Right renal pelvis (tissue), 4 donors: ENCODE measurements at regions not wholly inside any gene's neighbourhood (a gene's known extent, or its start where the extent isn't known, plus 50 kb on each side); places are given as distances from the start of the nearest gene placed in this dataset.
"Not testable (repeated sequence)": the region's sequence is repeated elsewhere in the genome, so short reads cannot be mapped to it uniquely, and the experiment has no call there.

Source experiments
- DNase-seq, 4 donors: peaks; one replicate each; pipeline ENCODE4 v3.0.0-alpha.2; 2013; ENCODE audit warnings: low read depth in 4 of 4, low spot score in 3 of 4, missing footprints in 1 of 4

GRCh38 chr2:6082625-6083018 lies 390.4 kb downstream of the SOX11 start:
- no peak for DNase-seq

- no peak for DNase-seq
These were observed 391.0 kb downstream of the SOX11 start for GRCh38 chr2:6083136-6083535.

DNA sequence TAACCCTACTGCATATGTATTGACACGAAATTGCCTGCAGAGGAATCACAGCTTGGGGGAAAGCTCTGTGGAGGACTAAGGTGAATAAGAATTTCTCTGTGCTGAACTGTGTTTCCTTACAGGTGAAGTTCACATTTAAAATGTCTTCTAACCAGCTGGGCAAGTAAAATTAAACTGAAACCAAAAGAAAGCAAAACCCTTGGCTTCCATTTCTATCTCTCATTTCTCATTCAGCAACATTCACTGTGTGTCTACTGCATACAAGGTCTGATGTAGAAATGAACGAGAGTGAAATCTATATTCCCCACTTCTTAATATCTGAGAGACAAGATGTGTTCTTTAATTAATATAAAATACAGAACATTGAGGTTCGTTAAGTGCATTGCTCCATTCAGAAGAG lies 397.3 kb downstream of the SOX11 start:
- no peak for DNase-seq

GRCh38 chr2:6103372-6103771 lies 411.2 kb downstream of the SOX11 start:
- no peak for DNase-seq

GRCh38 chr2:6103949-6104348 lies 411.8 kb downstream of the SOX11 start:
- no peak for DNase-seq

- no peak for DNase-seq
These were observed 415.1 kb downstream of the SOX11 start for GRCh38 chr2:6107290-6107689.

DNA sequence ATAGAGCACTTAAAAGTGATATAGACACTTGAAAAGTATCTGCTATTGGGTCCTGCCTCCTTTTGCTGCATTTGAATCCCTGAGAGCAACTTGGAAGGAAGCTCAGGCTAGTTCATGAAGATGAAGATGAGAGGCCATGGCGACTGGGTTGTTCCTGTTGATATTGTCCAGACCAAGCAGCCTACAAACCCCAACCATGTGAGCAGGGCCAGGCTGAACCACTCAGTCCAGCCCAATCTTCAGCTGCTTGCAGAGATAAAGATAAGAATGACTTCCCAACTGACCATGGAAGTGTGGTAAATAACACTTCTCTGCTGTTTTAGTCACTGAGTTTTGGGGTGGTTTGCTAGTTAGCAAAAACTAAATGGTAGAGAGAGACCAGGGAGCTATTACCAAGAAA lies 417.6 kb downstream of the SOX11 start:
- DNase-seq, result no peak

DNA sequence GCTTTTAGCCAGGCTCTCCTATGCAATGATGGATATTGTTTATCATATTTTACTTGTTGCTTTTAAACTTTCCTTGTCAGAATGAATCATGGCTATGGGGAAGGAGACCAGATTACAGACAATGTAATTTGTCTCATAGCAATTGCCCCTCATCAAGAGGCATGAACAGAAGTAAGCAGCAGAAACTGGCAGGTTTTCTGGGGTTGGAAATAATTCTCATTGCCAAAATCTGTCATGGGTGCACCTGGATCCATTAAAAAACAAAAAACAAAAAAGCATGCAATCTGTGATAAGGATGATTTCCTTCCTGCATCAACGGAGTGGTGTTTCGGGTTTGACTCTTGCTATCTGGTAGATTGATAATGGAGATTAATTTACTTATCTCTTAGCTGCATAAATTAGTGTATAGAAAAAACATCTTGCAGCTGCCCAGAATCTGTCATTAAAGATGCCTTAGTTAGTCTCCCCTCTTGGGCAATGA lies 419.6 kb downstream of the SOX11 start:
- DNase-seq, result no peak

DNA sequence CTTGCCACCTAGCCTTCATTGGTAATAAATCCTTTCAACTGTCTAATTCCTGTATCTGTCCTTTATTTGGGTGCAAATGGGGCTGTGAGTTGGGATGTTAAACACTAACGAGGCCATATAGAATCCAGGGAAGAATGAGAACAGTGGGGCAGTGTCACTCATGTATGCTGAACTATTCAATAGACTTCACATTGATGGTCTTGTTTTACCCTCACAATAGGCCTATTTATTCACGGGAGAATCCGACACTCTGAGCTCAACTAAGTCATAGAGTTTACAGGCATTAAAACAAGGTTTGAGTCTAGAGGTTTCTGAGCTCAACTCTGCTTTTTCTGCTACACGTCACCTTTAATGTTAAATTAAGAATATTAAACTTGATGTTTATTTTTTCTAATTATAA lies 421.6 kb downstream of the SOX11 start:
- DNase-seq, result no peak

DNA sequence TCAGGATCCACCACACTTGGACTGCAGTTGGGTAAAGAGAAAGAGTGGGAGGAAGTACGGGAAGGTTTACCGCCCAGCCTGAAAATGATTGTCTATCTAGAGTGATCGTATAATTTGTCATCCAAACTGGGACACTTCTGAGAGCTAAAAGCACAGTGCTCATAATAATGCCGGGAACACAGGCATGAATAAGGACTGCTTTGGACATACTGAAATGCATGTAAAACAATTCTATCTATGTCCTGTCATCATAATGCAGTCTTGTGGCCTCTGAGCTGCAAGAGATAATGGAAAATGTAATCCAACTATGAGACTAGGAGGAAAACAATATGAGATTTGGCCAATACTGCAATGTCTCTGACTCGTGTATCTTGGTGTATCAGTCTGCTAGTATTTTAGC lies 435.5 kb downstream of the SOX11 start:
- DNase-seq, result no peak

DNA sequence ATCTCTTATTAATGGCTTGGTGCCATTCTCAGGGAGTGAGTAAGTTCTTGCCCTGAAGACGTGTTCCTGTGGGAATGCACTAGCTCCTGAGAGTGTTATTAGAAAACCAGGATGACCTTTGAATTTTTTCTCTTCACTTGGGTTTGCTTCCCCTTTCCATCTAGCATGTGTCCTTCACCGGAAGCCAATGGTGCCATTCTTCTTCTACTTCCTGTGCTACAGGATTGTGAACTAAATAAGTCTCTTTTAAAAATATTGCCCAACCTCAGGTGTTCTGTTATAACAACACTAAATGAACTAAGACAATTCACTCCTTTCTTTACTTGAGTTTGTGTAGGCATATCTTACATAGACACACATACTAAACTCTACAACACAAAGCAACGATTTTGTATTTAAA lies 447.0 kb downstream of the SOX11 start:
- no peak for DNase-seq

DNA sequence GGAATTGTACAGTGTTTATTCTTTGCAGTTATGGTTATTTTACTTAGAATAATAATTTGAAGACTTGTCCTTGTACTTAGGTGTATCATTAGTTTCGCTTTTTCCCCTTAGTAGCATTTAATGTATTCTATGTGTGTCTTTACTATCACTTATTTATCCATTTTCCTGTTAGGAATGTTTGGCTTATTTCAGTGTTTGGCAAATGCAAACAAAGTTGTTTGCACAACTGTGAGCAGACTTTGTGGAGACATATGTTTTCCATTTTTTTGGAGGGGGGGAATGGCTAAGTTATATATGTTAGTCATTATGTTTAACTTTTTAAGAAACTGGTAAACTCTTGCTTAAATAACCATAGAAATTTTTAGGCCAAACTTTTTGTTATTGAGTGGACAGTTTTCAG lies 447.7 kb downstream of the SOX11 start:
- DNase-seq, result no peak

GRCh38 chr2:6140509-6140908 lies 448.3 kb downstream of the SOX11 start:
- no peak for DNase-seq

- DNase-seq, result no peak
These were observed 451.6 kb downstream of the SOX11 start for GRCh38 chr2:6143812-6144211.

DNA sequence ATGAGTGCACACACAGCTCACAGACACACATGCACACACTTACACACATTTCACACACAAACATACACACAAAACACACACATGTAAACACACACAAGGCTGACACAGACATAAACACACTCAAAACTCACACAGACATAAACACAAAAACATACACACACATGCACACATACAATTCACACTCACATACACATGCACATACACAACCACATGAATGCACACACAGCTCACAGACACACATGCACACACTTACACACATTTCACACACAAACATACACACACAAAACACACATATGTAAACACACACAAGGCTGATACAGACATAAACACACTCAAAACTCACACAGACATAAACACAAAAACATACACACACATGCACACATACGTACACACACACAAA lies 455.0 kb downstream of the SOX11 start:
- DNase-seq, result not testable (repeated sequence)

DNA sequence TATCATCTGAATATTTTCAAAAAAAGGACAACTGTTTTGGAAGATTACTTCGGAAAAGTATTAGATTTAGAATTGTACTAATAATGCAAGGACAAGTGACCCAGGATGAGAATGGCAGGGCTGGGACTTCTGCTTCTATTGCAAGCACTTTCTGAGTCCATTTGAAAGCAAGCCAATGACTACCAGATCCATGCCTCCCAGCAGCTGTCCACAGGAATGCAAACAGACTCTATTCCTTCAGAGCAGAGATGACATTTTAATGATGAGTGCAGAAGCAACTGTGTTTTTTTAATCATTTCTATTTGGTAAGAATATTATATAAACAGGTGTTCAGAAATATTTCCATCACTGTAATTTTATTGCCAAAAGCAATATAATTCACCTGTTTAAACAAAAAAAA lies 456.7 kb downstream of the SOX11 start:
- no peak for DNase-seq

DNA sequence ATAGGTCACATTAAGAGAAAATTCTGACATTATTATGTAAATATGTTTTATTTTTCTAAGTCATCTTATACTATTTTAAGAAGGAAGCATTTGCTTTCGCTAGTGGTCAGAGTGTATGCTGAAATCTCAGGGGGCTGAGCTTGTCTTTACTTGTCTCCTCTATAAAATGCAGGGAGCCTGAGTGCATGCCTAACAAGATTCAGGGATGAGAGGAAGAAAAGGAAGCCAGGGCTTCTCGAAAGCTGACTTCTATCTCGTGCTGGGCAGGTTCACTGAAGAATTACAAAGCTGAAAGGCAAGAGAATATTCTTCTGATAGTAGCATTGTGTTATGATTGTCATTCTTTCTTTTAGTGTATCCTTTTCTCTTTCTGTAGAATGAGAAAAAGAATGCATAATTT lies 467.4 kb downstream of the SOX11 start:
- DNase-seq, result no peak

GRCh38 chr2:6163932-6164331 lies 471.7 kb downstream of the SOX11 start:
- no peak for DNase-seq

DNA sequence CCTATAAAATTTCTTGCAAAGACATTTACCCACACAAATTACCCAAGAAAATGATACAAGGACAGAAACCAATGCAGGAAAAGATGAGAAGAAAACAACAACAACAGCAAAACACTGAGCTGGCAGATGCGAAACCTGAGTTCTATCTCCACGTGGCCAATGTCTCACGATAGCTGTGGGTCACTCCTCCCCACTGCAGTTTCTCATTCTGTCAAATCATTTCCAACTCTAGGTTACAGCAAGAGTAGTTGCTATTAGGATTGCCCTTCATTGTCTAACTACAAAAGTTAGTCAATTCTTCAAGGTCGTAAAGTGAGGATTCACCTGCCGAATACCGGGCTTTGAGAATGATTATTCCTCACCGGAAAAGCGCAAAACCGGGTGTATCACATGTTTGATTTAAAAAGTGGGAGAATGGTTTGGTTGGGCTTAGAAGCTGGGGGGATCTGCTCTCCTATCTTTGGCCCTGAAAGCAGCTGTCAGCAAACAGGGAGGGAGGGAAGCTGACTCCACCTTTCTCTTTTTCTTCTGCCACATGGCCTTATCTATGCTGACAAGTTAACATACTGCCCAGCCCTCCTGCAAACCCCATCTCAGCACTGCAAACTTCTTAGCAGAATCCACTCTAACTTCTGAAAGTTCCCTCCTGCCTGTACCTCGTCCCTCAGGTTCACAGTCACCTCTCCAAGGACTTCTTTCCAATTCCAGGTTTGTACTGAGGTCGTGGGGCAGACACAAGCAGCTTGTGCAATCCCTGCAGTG lies 473.0 kb downstream of the SOX11 start:
- no peak for DNase-seq

- DNase-seq, result no peak
These were observed 475.5 kb downstream of the SOX11 start for GRCh38 chr2:6167592-6168138.

GRCh38 chr2:6168485-6168884 lies 476.3 kb downstream of the SOX11 start:
- DNase-seq, result no peak

- no peak for DNase-seq
These were observed 479.1 kb downstream of the SOX11 start for GRCh38 chr2:6171294-6171693.

GRCh38 chr2:6177811-6178210 lies 485.6 kb downstream of the SOX11 start:
- DNase-seq, result no peak
